ENCODE measurements at regions not wholly inside any gene's neighbourhood (a gene's known extent, or its start where the extent isn't known, plus 50 kb on each side); places are given as distances from the start of the nearest gene placed in this dataset.

DNA sequence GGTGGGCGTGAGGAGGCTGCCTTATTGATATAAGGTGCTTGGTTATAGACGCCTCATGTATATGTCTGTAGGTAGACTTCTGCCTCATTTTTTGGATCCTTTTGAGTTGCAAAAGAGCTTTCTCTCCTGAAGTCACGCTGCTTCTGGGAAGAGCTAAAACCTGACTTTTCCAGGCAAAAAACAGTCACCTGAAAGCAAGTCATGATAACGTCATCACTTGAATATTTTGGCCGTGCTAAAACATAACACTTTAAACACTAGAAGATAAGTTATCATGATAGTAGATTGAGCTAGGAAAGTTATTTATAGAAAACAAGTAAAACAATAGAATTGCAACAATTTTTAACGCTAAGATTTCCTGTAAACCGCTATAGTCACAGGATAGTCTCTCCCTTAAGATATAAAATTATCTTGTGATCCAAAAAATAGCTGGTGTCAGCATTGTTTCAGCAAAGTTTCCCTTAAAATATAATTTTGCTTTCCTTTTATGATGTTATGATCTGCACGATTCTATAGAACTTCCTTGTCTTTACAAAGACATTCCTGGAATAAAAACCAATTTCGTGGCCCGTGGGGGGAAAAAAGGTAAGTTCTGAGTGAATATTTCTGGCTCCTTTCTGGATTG, 69.0 kb upstream of the AKAP12 start:
- no peak overlapping the region for H3K4me3 ChIP-seq (ENCODE audit: control insufficient read depth, low read depth, low read length)
- TF ChIP-seq, protein P1, sequence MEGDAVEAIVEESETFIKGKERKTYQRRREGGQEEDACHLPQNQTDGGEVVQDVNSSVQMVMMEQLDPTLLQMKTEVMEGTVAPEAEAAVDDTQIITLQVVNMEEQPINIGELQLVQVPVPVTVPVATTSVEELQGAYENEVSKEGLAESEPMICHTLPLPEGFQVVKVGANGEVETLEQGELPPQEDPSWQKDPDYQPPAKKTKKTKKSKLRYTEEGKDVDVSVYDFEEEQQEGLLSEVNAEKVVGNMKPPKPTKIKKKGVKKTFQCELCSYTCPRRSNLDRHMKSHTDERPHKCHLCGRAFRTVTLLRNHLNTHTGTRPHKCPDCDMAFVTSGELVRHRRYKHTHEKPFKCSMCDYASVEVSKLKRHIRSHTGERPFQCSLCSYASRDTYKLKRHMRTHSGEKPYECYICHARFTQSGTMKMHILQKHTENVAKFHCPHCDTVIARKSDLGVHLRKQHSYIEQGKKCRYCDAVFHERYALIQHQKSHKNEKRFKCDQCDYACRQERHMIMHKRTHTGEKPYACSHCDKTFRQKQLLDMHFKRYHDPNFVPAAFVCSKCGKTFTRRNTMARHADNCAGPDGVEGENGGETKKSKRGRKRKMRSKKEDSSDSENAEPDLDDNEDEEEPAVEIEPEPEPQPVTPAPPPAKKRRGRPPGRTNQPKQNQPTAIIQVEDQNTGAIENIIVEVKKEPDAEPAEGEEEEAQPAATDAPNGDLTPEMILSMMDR (conservative IDR thresholded peaks at IDR 0.05; ENCODE audit: control insufficient read depth, insufficient read depth, low read depth, low read length) = no peak
- no peak for DNase-seq (ENCODE audit: low read depth)

DNA sequence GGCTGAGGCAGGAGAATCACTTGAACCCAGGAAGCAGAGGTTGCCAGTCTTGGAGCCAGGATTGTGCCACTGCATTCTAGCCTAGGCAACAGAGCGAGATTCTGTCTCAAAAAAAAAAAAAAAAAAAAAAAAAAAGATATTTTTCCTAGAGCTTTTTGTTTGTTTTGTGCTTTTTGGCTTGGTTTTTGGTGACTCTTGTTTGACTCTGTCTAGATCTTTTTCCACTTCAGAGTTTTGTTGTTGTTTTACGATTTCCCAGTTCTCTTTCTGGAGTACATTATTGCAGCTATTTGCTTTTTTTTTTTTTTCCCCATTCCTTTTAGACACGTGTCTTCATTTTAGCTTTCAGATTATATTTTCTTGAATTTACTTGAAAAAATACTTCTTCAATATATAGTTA, 67.0 kb upstream of the AKAP12 start:
- DNase-seq (ENCODE audit: low read depth) = no peak
- no peak overlapping the region for H3K4me3 ChIP-seq (ENCODE audit: control insufficient read depth, low read depth, low read length)
- TF ChIP-seq, protein P1 (conservative IDR thresholded peaks at IDR 0.05; ENCODE audit: control insufficient read depth, insufficient read depth, low read depth, low read length) = no peak

DNA sequence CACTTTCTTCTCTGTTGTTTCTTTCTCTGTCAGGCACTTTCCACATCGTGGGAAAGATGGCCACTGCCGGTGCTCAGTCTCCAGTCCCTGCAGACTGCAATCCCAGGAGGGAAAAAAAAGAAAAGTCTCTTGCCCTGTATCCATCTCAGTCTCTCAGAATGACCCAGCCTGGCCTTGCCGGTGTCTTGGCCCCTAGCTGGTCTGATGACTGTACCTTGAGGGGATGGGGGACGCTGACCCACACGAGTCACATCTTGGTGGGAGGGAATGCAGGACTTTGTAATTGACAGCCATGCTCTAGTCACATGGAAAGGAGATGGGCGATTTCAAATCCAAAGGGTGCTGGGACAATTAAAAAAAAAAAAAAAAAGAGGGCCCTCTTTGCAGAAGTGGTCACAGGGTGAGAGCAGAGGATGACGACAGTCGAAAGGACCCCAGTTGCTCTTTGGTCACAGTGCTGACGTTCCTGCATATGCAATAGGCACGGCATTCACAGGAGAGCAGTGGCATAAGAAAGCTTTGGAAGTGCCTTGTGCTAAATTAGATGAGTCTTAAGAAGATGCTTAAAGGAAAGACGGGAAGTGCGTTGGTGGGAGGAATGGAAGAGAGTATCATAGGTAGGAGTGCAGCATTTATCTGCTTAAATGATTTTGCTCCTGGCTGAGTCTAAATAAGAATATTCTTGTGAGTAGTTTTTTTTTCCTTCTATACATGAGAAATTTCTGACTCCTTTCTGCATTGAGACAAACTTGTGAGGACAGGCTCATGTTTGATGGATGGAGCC, 63.9 kb upstream of the AKAP12 start:
- DNase-seq (ENCODE audit: low read depth) = no peak

DNA sequence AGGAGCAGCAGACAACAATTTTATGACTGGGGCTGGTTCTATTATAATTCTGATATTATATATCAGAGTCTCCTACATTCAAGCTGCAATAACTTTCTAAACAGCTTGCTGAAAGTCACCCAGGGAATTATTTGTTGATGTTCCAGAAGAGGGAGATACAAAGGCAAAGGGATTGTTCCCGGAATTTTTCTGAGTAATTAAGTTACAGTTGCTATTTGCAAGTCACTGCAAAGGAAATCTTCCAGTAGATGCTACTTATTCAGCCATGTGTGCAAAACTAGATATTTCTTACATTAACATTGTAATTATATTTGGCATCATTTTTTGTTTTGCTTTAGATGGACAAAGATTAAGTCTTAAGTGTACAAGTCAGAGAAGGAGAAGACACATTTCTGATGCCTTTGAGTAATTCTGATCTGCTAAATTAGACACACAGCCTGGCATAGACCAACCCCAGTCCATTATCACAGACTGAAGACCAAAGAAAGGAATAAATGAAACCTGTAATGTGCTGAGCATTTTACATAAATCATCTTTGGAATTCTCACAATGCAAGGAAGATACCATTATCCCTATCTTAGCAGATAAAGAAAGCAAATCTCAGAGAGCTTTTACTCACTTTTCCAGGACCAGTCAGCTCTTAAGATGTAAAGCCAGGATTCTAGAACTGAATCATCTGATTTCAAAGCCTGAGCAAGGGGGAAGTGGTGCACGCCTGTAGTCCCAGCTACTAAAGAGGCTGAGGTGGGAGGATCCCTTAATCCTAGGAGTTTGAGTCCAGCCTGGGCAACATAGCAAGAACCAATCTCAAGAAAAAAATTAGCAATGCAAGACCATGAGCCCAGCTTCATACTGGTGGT, 62.6 kb upstream of the AKAP12 start:
- no peak overlapping the region for H3K4me3 ChIP-seq (ENCODE audit: control insufficient read depth, low read depth, low read length)
- TF ChIP-seq, protein P1 (conservative IDR thresholded peaks at IDR 0.05; ENCODE audit: control insufficient read depth, insufficient read depth, low read depth, low read length) = no peak
- DNase-seq (ENCODE audit: low read depth) = peak; percentile 7

More for the DNA sequence above, 63.9 kb upstream of the AKAP12 start:
- H3K4me3 ChIP-seq (ENCODE audit: control insufficient read depth, low read depth, low read length) = no peak overlapping the region
- TF ChIP-seq, protein P1 (conservative IDR thresholded peaks at IDR 0.05; ENCODE audit: control insufficient read depth, insufficient read depth, low read depth, low read length) = no peak

DNA sequence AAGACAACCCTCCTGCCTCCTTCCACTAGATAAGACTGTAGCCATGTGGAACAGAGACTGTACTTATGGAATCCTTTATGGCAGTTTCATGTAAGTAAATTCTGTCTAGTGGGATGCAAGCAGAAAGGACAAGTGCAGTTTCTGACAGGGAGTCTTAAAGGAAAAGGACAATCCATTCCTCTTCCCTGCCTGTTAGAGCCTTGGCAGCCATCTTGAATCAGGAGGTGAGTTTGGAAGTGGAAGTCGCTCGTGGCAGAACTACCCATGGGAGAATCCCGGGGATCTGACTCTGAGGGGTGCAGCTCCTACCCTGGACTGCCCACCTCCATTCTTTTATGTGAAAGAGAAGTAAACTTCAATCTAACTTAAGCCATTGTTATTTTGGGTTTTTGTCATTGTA, 61.4 kb upstream of the AKAP12 start:
- no peak overlapping the region for H3K4me3 ChIP-seq (ENCODE audit: control insufficient read depth, low read depth, low read length)
- no peak for DNase-seq (ENCODE audit: low read depth)
- TF ChIP-seq, protein P1 (conservative IDR thresholded peaks at IDR 0.05; ENCODE audit: control insufficient read depth, insufficient read depth, low read depth, low read length) = no peak

DNA sequence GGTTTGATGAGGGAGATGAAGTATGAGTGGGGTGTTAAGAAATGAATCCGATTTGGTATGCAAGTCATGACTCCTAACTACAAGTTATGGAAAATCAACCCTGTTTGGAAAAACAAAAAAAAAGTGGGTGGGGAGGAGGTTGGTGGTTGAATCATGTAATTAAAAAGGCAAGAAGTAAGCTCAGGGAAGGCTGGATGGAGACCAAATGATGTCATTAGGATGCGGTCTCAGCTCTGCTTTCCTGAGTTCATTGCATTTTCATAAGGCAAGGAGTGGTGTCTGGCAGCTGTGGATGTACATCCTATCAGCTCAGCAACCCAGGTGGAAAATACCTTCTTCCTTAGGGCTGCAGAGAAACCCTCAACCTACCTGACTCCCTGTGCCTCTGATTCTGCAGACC, 60.4 kb upstream of the AKAP12 start:
- H3K4me3 ChIP-seq (ENCODE audit: control insufficient read depth, low read depth, low read length) = no peak overlapping the region
- DNase-seq (ENCODE audit: low read depth) = peak; percentile 96
- TF ChIP-seq, protein P1 (conservative IDR thresholded peaks at IDR 0.05; ENCODE audit: control insufficient read depth, insufficient read depth, low read depth, low read length) = no peak
